ENCODE measurements at regions not wholly inside any gene's neighbourhood (a gene's known extent, or its start where the extent isn't known, plus 50 kb on each side); places are given as distances from the start of the nearest gene placed in this dataset.

DNA sequence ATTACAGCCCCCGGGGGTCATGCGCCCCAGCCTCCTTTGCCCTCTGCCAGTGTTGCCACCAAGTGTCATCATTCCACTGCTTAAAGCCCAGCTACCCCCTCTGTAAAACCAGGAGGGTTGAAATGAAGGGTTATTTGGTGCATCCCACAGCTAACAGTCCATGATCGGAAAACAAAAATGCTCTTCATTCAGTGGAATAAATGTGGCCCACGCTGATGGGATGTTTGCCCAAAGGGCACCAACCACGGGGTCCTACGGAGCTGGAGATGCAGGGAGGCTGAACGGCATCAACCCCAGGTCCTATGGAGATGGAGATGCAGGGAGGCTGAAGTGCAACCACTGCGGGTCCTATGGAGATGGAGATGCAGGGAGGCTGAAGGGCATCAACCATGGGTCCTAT is 218.5 kb upstream of the IRX1 start:
- Histone ChIP-seq H3K79me2 (ENCODE audit: insufficient read depth, low read depth) (no peaks in the 10 kb centered on the region), H3K36me3 (ENCODE audit: insufficient read depth) (no peaks in the 10 kb centered on the region), H3K4me3 (IDR thresholded peaks at IDR 0.05; ENCODE audit: insufficient read depth, low read depth, low read length) (no peak overlapping the region), H3K4me2 (no peak overlapping the region), H2AFZ (ENCODE audit: low read depth) (no peak overlapping the region), H3K27me3 (ENCODE audit: insufficient read depth, low read depth) (no peaks in the 10 kb centered on the region), H3K27ac (no peak overlapping the region), H3K9ac (no peak overlapping the region), H3K4me1 (ENCODE audit: low read depth, poor library complexity, severe bottlenecking) (no peaks in the 10 kb centered on the region), H4K20me1 (ENCODE audit: insufficient read depth) (no peaks in the 10 kb centered on the region)
- TF ChIP-seq, protein P1, sequence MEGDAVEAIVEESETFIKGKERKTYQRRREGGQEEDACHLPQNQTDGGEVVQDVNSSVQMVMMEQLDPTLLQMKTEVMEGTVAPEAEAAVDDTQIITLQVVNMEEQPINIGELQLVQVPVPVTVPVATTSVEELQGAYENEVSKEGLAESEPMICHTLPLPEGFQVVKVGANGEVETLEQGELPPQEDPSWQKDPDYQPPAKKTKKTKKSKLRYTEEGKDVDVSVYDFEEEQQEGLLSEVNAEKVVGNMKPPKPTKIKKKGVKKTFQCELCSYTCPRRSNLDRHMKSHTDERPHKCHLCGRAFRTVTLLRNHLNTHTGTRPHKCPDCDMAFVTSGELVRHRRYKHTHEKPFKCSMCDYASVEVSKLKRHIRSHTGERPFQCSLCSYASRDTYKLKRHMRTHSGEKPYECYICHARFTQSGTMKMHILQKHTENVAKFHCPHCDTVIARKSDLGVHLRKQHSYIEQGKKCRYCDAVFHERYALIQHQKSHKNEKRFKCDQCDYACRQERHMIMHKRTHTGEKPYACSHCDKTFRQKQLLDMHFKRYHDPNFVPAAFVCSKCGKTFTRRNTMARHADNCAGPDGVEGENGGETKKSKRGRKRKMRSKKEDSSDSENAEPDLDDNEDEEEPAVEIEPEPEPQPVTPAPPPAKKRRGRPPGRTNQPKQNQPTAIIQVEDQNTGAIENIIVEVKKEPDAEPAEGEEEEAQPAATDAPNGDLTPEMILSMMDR (conservative IDR thresholded peaks at IDR 0.05; ENCODE audit: low read depth, low read length): no peak

DNA sequence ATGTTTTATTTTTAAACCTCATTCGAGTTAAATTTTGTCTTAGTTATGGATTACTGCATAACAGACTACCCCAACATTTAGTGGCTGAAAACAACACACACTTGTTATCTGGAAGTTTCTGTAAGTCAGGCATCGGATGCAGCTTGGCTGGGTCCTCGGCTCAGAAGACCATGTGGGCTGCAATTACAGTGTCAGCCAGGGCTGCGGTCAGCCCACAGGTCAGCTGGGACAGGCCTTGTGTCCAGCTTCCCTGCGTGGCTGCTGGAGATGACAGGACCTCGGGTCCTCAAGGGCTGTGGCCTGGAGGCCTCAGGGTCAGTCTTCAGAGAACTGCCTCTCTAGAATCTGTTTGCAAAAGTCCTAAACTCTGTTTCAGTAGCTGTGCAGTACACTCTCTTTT is 219.0 kb upstream of the IRX1 start:
- Histone ChIP-seq H4K20me1 (ENCODE audit: insufficient read depth) (no peaks in the 10 kb centered on the region), H3K9ac (no peak overlapping the region), H3K4me3 (IDR thresholded peaks at IDR 0.05; ENCODE audit: insufficient read depth, low read depth, low read length) (no peak overlapping the region), H2AFZ (ENCODE audit: low read depth) (no peak overlapping the region), H3K36me3 (ENCODE audit: insufficient read depth) (no peaks in the 10 kb centered on the region), H3K27me3 (ENCODE audit: insufficient read depth, low read depth) (no peaks in the 10 kb centered on the region), H3K79me2 (ENCODE audit: insufficient read depth, low read depth) (no peaks in the 10 kb centered on the region), H3K4me1 (ENCODE audit: low read depth, poor library complexity, severe bottlenecking) (no peaks in the 10 kb centered on the region), H3K27ac (no peak overlapping the region), H3K4me2 (no peak overlapping the region)
- TF ChIP-seq, protein P1 (conservative IDR thresholded peaks at IDR 0.05; ENCODE audit: low read depth, low read length): no peak

DNA sequence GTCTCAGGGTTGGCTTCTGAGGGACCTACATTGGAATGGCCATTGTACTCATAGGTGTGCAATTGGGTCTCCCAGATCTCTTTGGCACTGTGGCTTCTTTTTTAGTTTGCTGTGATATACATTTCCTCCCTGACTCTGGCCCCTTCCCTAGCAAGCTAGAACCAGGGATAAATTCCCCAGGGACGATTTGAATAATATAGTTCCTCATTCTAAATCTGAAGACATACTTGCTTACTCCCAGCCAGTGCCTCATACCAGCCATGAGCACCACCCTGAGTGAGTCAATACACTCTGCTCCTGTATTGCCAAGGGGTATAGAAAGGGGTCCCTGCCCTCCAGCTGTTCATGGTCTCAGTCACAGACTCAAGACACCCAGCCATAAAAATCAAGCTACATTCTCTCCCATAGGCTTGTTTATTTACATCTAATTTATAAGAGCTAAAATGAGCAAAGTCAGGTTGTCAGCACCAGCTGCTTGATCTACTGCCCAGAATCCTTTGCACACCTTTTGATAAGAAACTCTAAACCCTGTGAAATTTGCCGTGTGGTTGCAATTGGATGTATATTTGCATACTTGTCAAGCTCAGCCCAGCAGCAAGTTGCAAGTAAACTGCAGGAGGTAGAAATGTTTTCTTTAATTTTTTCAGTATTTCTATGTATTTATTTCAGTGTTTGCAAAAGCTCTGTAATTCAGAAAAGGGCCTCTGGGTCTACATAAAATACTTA is 219.9 kb upstream of the IRX1 start:
- TF ChIP-seq, protein P1 (conservative IDR thresholded peaks at IDR 0.05; ENCODE audit: low read depth, low read length): no peak
- Histone ChIP-seq H3K4me2 (no peak overlapping the region), H4K20me1 (ENCODE audit: insufficient read depth) (no peaks in the 10 kb centered on the region)

DNA sequence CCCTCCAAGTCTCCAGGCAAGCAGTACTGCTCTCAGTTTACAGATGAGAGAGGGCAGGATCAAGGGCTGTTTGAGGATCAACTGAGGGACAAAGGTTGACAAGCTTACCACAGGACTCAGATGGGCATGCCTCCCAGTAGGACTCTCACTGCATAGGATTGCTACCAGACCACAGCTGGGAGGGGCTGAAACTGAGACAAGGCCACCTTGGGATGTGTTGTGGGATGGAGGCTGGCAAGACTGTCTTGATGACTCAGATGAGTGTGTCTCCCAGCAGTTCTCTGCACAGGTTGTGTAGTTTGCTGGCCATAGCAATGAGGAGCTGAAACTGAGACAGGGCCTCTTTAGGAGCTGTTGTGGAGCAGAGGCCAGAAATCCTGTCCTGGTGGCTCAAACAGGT is 222.2 kb upstream of the IRX1 start:
- Histone ChIP-seq H3K27me3 (ENCODE audit: insufficient read depth, low read depth) (no peaks in the 10 kb centered on the region), H4K20me1 (ENCODE audit: insufficient read depth) (no peaks in the 10 kb centered on the region), H3K4me3 (IDR thresholded peaks at IDR 0.05; ENCODE audit: insufficient read depth, low read depth, low read length) (no peak overlapping the region), H3K79me2 (ENCODE audit: insufficient read depth, low read depth) (no peaks in the 10 kb centered on the region), H3K4me1 (ENCODE audit: low read depth, poor library complexity, severe bottlenecking) (no peaks in the 10 kb centered on the region), H3K36me3 (ENCODE audit: insufficient read depth) (no peaks in the 10 kb centered on the region), H3K27ac (no peak overlapping the region), H3K9ac (no peak overlapping the region), H2AFZ (ENCODE audit: low read depth) (no peak overlapping the region), H3K4me2 (no peak overlapping the region)
- TF ChIP-seq, protein P1 (conservative IDR thresholded peaks at IDR 0.05; ENCODE audit: low read depth, low read length): no peak

More for the DNA sequence above, 219.9 kb upstream of the IRX1 start:
- Histone ChIP-seq H3K4me3 (IDR thresholded peaks at IDR 0.05; ENCODE audit: insufficient read depth, low read depth, low read length) (no peak overlapping the region), H3K27ac (no peak overlapping the region), H3K79me2 (ENCODE audit: insufficient read depth, low read depth) (no peaks in the 10 kb centered on the region), H2AFZ (ENCODE audit: low read depth) (no peak overlapping the region), H3K36me3 (ENCODE audit: insufficient read depth) (no peaks in the 10 kb centered on the region), H3K4me1 (ENCODE audit: low read depth, poor library complexity, severe bottlenecking) (no peaks in the 10 kb centered on the region), H3K27me3 (ENCODE audit: insufficient read depth, low read depth) (no peaks in the 10 kb centered on the region), H3K9ac (no peak overlapping the region)

All from KMS-11 (cell line).